ENCODE measurements at regions not wholly inside any gene's neighbourhood (a gene's known extent, or its start where the extent isn't known, plus 50 kb on each side); places are given as distances from the start of the nearest gene placed in this dataset.

- no peak for DNase-seq
Measured at GRCh38 chr22:49157529-49158339, 669.9 kb downstream of the BRD1 start.

GRCh38 chr22:49156662-49157285, 670.9 kb downstream of the BRD1 start:
- DNase-seq, result no peak

- no peak for DNase-seq
Measured at GRCh38 chr22:49155770-49156580, 671.7 kb downstream of the BRD1 start.

GRCh38 chr22:49155039-49155769, 672.5 kb downstream of the BRD1 start:
- DNase-seq, result no peak

- no peak for DNase-seq
Measured at GRCh38 chr22:49154433-49154832, 673.2 kb downstream of the BRD1 start.

GRCh38 chr22:49153921-49154320, 673.8 kb downstream of the BRD1 start:
- DNase-seq, result no peak

- no peak for DNase-seq
Measured at GRCh38 chr22:49152939-49153770, 674.5 kb downstream of the BRD1 start.

GRCh38 chr22:49152127-49152938, 675.3 kb downstream of the BRD1 start:
- no peak for DNase-seq

- no peak for DNase-seq
Measured at GRCh38 chr22:49151256-49152126, 676.2 kb downstream of the BRD1 start.

GRCh38 chr22:49150801-49151221, 676.9 kb downstream of the BRD1 start:
- no peak for DNase-seq

- no peak for DNase-seq
Measured at GRCh38 chr22:49149721-49150608, 677.7 kb downstream of the BRD1 start.

GRCh38 chr22:49148895-49149418, 678.7 kb downstream of the BRD1 start:
- DNase-seq, result no peak

- no peak for DNase-seq
Measured at GRCh38 chr22:49147617-49148175, 680.0 kb downstream of the BRD1 start.

- no peak for DNase-seq
Measured at GRCh38 chr22:49147171-49147570, 680.5 kb downstream of the BRD1 start.

GRCh38 chr22:49146511-49146910, 681.2 kb downstream of the BRD1 start:
- no peak for DNase-seq

- DNase-seq, result no peak
Measured at GRCh38 chr22:49143812-49144211, 683.9 kb downstream of the BRD1 start.

GRCh38 chr22:49142891-49143290, 684.8 kb downstream of the BRD1 start:
- DNase-seq, result no peak

GRCh38 chr22:49142296-49142695, 685.4 kb downstream of the BRD1 start:
- no peak for DNase-seq
